ENCODE measurements at regions not wholly inside any gene's neighbourhood (a gene's known extent, or its start where the extent isn't known, plus 50 kb on each side); places are given as distances from the start of the nearest gene placed in this dataset.

GRCh38 chr10:108147346-108147745 lies 982.8 kb upstream of the SORCS1 start:
- no peak for DNase-seq

GRCh38 chr10:108141064-108141463 lies 976.6 kb upstream of the SORCS1 start:
- DNase-seq, result no peak

- no peak for DNase-seq
These were observed 967.8 kb upstream of the SORCS1 start for GRCh38 chr10:108132303-108132702.

GRCh38 chr10:108130575-108130974 lies 966.1 kb upstream of the SORCS1 start:
- DNase-seq, result no peak

- DNase-seq, result no peak
These were observed 947.7 kb upstream of the SORCS1 start for GRCh38 chr10:108112218-108112617.

- DNase-seq, result no peak
These were observed 940.1 kb upstream of the SORCS1 start for GRCh38 chr10:108104551-108105156.

- DNase-seq, result no peak
These were observed 932.8 kb upstream of the SORCS1 start for GRCh38 chr10:108097258-108097657.

GRCh38 chr10:108095932-108096925 lies 931.7 kb upstream of the SORCS1 start:
- no peak for DNase-seq

- DNase-seq, result no peak
These were observed 926.1 kb upstream of the SORCS1 start for GRCh38 chr10:108090476-108091215.

- DNase-seq, result no peak
These were observed 922.0 kb upstream of the SORCS1 start for GRCh38 chr10:108086502-108086901.

GRCh38 chr10:108082596-108082995 lies 918.1 kb upstream of the SORCS1 start:
- no peak for DNase-seq

- no peak for DNase-seq
These were observed 913.8 kb upstream of the SORCS1 start for GRCh38 chr10:108078263-108078662.

GRCh38 chr10:108072466-108072865 lies 908.0 kb upstream of the SORCS1 start:
- no peak for DNase-seq

- no peak for DNase-seq
These were observed 906.3 kb upstream of the SORCS1 start for GRCh38 chr10:108070789-108071188.

- no peak for DNase-seq
These were observed 904.6 kb upstream of the SORCS1 start for GRCh38 chr10:108069096-108069495.

- DNase-seq, result no peak
These were observed 900.3 kb upstream of the SORCS1 start for GRCh38 chr10:108064746-108065260.

- DNase-seq, result no peak
These were observed 895.7 kb upstream of the SORCS1 start for GRCh38 chr10:108060246-108060645.

- DNase-seq, result no peak
These were observed 891.0 kb upstream of the SORCS1 start for GRCh38 chr10:108055506-108055905.

- DNase-seq, result no peak
These were observed 888.5 kb upstream of the SORCS1 start for GRCh38 chr10:108052981-108053380.

GRCh38 chr10:108051218-108051617 lies 886.7 kb upstream of the SORCS1 start:
- DNase-seq, result no peak

- no peak for DNase-seq
These were observed 886.1 kb upstream of the SORCS1 start for GRCh38 chr10:108050626-108051025.

- DNase-seq, result no peak
These were observed 885.2 kb upstream of the SORCS1 start for GRCh38 chr10:108049668-108050067.

GRCh38 chr10:108048898-108049297 lies 884.4 kb upstream of the SORCS1 start:
- no peak for DNase-seq
